GM21515 (cell line): ENCODE measurements at regions not wholly inside any gene's neighbourhood (a gene's known extent, or its start where the extent isn't known, plus 50 kb on each side); places are given as distances from the start of the nearest gene placed in this dataset.
A peak's percentile ranks its signal among the peaks of the same experiment; 100 is the strongest.
"Not testable (repeated sequence)": the region's sequence is repeated elsewhere in the genome, so short reads cannot be mapped to it uniquely, and the experiment has no call there.

ENCODE experiments used
- ATAC-seq: cut with Tn5 transposase; IDR thresholded peaks from one replicate; pipeline ENCODE4 v1.9.1; 2021; ENCODE audit not compliant: unreplicated experiment

DNA sequence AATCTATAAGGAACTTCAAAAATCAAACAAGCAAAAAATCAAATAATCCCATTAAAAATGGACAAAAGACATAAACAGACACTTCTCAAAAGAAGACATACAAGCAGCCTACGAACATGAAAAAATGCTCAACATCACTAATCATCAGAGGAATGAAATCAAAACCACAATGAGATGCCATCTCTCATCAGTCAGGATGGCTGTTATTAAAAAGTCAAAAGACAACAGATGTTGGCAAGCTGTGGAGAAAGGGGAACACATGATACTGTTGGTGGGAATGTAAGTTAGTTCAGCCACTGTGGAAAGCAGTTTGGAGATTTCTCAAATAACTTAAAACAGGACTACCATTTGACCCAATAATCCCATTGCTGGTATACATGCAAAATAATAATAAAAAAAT, 226.4 kb downstream of the S1PR1 start:
- ATAC-seq = no peak

DNA sequence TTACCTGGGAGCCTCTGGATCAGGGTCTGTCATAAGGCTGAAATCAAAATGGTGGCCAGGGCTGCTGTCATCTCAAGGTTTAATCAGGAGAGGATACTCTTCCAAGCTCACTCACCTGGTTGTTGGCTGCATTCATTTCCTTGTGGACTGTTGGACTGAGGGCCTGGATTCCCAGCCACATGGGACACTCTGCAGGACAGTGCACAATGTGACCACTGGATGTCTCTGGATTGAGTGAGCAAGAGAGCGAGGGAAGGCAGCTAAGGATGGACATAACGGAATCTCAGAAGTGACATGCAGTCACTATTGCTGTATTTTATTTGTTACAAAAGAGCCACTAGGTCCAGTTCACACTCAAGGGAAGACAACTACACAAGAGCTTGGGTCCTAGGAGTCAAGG, 229.1 kb downstream of the S1PR1 start:
- ATAC-seq = no peak

DNA sequence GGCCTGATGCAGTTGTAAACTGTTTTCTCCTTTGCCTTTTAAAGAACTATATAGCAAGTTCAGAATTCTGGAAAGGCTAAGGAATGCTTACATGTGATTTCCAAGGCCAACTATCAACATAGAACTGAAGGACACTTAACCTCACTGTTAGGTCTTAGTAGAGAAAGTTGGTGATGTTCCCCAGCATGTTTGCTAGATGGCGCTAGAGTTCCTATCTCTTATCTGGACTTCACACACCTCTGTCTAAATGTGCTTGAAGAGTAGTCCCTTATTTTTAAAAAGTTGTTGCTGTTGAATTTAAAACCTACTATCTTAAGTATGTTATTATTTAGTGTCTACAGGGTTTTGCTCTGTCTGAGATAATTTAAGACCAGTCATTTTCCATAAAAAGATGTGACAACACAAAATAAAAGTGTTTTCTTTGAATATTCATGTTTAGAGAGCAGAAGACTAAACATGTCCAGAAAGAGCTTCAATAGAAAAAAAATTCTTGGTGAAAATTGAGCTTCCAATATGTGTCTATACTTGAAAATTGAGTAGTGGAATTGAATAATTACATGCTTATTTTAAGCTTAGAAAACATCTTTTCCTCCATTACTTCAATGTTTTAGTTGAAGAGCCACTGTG, 237.3 kb downstream of the S1PR1 start:
- no peak for ATAC-seq

DNA sequence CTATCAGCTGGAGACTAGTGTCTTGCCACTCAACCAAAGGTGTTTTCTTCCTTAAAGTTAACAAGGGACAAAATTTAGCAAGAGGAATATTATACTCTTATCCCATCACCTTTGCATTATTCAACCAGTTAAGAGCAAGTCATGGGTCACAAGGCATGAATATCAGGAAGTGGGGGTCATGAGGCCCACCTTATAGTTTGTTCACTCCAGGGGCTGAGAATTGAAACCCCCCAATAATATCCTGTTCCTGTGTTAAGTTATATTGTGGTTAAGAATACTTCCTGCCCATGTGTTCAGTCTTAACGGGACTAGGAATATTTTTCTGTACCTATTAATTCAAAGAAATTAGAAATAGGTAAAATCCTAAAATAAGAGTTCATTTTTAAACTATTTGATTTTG, 239.7 kb downstream of the S1PR1 start:
- ATAC-seq = no peak

DNA sequence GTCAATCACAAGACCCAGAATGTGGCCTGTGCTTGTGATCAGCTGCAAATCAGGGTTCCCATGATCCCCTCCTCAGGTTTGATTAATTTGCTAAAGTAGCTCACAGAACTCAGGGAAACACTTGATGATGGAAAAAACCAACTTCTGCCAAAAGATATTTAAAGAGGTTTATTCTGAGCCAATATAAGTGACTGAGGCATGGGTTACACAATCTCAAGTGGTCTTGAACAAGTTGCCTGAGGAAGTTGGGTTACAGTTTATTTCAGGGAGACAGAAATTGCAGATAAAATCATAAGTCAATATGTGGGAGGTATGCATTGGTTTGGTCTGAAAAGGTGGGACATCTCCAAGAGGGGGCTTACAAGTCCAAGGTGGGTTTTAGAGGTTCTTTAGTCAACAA, 243.1 kb downstream of the S1PR1 start:
- ATAC-seq = no peak

DNA sequence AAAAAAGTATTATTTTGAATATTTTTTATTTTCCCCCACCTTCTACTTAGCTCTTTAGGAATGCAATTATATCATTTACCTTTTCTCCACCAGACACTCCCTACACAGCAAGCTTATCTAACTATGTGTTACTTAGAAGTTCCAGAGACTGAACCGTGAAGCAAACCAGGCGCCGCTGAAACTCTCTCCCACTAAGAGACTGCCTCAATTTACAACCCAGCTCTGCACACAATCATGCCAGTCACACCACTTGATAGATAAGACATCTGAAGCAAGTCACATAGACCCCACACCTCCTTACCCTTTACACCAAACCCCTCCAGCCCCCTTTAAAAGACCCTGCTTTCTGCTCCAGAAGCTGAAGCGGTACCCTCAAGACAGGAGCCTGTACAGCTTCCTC, 245.5 kb downstream of the S1PR1 start:
- no peak for ATAC-seq

DNA sequence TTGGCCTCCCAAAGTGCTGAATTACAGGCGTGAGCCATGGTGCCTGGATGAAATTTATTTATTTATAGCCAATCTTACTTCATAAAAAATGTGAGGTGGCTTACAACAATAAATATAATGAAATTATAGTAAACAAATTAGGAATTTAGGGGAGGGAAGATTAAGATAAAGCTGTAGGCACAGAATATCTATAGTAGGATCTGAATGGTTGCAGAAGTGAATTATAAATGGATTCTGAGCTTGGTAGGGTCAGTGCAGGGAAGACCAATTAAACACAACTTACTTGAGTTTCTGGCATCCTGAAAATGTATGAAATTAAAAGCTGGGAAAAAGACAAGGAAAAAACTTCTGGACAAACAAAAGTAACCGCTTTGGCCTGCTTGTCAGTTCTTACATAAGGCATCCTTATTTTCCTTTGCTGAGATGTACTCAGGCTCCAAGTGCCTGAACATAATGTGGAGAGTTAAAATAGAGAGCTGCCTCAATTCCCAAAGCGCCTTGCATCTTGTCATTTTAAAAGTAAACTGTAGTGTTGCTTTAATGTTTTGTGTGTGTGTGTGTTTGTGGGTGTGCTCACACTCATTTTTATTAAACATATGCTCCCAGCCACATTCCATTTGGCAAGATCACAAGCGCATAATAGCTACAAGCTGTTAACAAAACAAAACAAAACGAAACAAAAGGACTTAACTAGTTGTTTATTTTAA, 247.3 kb downstream of the S1PR1 start:
- ATAC-seq = no peak

DNA sequence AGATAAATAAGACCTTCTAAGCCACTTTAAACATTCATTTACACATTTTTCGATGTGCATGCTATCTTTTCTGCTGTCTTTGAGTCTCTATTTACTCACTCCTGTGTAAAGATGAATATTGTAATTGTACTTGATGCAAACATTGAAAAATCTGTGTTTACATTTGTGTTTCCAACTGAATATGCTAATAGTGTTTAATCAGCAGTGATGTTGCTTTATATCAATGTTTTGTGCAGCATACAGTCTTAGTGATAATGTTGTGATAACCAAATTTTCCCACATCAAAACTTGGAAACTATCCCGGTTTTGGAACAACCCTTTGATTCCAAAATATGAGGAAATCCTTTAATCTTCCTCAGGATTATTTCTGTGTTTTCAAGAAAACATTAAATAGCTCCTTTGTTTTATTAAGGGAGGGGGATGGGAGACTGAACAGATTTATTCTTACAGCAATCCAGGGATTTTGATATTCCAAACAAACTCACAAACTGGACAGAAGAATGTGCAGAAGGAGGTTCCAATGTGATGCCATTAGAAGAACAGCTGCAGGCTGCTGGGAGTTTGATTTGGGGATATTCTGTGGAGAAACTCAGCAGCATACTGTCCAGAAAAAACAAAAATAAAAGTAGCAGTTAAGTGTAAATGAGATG, 248.0 kb downstream of the S1PR1 start:
- no peak for ATAC-seq

DNA sequence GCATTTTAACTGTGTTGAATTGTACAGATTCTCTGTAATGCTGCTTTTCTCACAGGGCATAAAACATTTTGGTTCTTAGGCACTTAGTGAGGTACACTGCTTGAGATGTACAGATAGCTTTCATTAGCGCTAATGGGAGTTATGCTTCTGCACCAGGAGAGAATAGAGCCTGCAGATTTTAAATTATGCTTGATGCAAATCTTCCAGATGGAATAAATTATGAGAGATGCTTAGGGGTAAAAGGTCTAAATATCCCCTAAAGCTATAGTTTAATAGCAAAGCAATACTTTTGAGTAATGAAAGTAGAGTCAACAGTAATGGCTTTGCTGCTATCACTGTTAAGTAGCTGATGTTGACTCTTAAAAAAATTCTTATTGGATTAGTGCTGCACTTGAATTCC, 248.9 kb downstream of the S1PR1 start:
- no peak for ATAC-seq

DNA sequence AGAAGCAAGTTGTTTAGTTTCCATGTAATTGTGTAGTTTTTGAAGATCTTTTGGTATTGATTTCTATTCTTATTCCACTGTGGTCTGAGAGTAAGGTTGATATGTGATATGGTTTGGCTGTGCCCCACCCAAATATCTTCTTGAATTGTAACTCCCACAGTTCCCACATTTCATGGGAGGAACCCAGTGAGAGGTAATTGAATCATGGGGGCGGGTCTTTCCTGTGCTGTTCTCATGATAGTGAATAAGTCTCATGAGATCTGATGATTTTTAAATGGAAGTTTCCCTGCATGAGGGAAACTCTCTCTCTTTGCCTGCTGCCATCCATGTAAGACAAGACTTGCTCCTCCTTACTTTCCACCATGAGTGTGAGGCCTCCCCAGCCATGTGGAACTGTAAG, 255.3 kb downstream of the S1PR1 start:
- ATAC-seq = not testable (repeated sequence)

DNA sequence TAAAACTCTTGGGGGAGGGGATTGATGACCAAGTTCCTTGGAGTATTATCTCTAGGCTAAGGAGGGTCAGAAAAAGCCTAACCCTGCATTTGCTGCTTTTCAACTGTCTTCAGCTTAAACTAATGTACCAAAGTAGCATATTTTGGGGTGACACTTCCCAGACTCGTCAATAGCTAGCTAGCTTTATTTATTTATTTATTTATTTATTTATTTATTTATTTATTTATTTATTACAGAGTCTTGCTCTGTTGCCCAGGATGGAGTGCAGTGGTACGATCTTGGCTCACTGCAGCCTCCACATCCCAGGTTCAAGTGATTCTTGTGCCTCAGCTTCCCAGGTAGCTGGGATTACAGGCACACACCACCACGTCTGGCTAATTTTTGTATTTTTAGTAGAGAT, 257.1 kb downstream of the S1PR1 start:
- not testable (repeated sequence) for ATAC-seq

DNA sequence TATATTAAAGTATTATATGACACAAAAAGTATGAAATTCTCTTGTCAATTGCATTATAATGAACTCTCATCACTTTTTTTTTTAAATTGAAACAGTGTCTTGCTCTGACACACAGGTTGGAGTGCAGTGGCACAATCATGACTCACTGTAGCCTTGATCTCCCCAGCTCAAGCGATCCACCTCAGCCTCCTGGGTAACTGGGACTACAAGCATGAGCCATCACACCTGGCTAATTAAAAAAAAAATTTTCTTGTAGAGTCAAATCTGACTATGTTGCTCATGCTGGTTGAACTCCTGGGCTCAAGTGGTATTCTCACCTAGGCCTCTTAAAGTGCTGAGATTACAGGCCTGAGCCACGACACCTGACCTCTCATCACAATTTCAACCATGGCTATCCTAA, 259.3 kb downstream of the S1PR1 start:
- ATAC-seq = no peak

DNA sequence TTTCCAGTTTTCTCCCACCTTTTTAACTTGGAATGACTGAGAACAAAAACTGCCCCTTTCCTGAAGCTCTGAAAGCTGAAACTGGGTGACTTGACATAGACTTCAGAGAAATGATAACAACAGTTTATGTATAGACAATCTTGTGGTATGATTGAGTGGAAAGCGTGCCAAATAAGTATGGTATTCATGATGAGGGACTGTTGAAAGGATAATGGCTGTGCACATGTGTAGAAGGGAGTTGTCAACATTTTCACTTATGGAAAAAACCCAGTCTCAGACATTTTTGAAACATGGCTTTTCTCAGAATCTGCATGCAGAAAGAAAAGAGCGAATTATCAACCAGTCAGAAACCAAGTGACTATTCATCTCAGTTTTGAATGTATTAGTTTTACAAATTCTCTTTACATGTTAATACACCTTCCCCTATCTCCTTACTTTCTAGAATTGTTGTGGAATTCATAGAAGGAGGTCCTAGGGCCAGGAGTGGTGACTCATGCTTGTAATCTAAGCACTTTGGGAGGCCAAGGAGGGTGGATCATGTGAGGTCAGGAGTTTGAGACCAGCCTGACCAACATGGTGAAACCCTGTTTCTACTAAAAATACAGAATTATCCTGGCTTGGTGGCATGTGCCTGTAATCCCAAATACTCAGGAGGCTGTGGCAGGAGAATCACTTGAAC, 261.2 kb downstream of the S1PR1 start:
- no peak for ATAC-seq

DNA sequence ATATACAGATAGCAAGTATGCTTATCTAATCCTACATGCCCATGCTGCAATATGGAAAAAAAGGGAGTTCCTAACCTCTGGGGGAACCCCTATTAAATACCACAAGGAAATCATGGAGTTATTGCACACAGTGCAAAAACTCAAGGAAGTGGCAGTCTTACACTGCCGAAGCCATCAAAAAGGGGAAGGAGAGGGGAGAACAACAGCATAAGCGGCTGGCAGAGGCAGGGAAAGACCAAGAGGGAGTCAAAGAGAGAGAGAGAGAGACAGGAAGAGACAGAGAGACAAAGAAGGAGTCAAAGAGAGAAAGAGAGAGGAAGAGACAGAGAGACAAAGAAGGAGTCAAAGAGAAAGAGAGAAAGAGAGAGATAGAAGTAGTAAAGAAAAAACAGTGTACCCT, 267.3 kb downstream of the S1PR1 start:
- ATAC-seq = not testable (repeated sequence)

DNA sequence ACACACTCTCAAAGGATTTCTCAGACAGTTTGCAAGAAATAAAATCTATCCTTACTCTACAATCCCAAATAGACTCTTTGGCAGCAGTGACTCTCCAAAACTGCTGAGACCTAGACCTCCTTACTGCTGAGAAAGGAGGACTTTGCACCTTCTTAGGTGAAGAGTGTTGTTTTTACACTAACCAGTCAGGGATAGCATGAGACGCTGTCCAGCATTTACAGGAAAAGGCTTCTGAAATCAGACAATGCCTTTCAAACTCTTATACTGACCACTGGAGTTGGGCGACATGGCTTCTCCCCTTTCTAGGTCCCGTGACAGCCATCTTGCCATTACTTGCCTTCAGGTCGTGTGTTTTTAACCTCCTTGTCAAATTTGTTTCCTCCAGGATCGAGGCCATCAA, 268.4 kb downstream of the S1PR1 start:
- ATAC-seq = not testable (repeated sequence)

DNA sequence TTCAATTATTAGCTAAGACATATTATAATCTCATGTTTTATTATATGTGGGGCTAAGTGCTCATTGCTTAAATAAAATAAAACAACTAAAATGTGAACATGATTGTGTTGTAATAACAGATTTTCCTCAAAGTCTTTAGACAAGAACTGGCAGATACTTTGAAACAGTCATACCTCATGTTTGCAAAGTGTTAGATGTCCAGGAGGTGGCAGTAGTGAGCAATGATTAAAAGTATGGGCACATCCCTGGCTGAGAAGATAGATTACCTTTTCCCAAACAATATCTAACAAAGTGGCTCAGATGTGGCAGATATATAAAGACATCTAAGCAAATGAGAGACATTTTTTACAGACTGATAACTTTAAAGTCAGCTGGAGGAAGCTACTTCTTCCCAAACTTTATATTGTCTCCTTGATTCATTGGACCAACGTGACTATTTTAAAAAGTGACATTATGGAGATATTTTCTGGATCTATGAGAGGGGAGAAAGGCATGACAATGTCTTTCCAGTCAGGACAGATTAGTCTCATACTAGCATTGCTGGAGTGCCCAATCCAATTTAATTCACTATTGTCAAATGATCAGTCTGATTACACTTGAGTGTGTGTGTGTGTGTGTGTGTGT, 269.8 kb downstream of the S1PR1 start:
- ATAC-seq = peak; percentile 69

DNA sequence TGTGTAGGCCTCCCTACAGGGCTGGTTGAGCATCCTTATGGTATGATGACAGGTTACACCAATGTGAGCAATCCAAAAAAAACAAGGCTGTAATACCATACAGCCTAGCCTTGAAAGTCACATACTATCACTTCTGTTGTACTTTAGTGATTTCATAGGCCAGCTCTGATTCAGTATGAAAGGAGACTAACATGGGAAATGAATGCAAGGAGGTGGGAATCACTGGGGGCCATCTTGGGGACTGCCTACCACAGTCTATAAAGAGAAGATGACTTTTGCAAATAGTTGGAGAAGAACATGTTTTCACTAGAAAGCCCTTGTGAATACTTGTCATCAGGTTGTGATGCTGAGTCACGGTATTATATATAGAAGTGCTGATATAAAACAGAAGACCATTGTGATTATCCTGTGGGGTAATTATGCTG, 270.7 kb downstream of the S1PR1 start:
- no peak for ATAC-seq

DNA sequence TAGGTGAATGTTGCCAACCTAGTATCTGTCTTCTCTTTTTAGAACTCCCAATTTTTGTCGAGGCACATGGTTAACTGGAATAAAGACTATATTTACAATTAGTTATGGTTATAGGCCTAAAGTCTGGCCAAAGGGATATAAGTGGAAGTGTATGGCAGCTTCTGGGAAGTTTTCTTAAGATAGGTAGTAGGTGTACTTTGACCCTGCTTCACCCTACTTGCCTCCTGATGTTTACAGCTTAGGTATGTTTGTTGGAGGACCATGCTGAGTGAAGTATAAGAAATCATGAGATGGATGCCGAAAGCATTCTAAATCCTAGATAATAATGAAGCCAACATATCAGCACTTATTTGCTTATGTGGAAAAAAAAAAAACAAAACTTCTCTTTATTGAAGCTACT, 272.1 kb downstream of the S1PR1 start:
- no peak for ATAC-seq

DNA sequence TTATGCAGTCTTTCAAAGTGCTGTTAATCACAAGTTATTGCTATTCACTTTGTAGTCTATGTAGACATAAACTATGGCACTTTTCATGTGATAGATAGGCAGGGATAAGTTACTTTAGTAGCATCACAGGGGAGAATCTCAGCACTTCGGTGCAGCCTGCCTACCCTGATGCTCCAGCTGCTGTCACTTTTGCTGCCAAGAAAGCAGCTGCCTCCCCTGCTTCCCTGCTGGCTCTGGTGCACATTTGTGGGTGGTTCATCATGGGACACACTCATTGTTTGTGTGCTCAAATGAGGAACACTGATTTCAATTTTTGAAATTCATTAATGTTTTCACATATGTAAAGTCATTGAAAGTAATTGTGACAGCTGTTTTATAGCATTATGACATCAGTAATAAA, 272.6 kb downstream of the S1PR1 start:
- ATAC-seq = no peak

DNA sequence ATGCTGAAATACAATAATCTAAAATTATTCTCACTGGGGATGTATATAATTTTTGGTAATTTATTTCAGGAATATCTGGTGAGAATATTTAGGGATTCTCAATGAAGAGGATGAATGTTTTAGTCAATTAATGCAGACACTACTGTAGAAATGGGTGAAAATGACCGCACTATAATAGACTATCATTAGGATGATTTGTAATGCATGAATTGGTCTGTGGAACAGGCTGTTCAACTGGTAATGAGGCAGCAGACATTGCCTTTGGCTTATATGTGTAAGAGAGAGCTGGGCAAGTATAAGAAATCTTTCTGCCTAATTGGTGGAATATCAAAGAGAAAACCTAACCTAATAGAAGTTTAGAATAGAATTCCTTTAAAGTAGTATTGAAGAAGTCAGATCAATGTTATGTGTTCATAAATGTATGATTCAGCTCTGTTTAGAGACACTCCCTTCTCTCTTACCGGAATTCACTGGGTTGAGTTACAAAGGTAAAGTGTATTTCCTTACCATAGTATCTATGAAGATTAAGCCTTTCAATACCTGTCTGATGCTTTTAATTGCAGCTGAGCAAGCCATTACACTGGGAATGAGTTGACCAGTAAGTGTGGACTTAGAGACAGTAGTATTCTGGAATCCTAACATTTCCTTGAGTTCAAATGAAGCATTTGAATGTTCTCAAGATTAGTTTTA, 274.5 kb downstream of the S1PR1 start:
- no peak for ATAC-seq

DNA sequence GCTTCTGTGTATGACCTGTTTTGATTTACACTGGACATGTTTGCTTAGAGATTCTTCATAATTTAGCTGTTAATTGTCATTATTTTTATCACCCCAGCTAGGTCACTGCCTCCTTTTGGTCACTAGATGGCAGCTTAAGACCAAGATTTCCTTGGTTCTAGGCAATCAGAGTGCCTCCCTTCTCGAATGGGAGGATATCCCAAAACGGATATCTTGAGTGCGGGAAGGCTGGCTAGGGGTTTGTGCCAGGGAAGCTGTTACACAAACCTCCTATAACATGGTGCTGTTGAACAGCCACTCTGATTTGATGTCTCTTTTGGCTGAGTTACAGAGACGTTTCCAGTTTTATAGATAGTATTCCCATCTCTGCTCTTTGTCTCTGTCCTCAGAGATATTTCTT, 283.5 kb downstream of the S1PR1 start:
- ATAC-seq = peak; percentile 92
